ENCODE measurements at regions not wholly inside any gene's neighbourhood (a gene's known extent, or its start where the extent isn't known, plus 50 kb on each side); places are given as distances from the start of the nearest gene placed in this dataset.

- no peak overlapping the region for H3K9ac ChIP-seq (ENCODE audit: low read depth in 1 of 2, low read length in 2 of 2)
- H3K9me3 ChIP-seq (ENCODE audit: control insufficient read depth in 4 of 4, low read length in 3 of 4), result no peaks in the 10 kb centered on the region
- no peak overlapping the region for H3K4me3 ChIP-seq (ENCODE audit: low read depth in 1 of 3, low read length in 3 of 3)
- WGBS, result 65% methylated on average over 3 of the region's 3 CpGs
- no peak for DNase-seq (ENCODE audit: low spot score)
- H3K27me3 ChIP-seq (ENCODE audit: control insufficient read depth in 4 of 4, insufficient read depth in 4 of 4, low read length in 3 of 4), result peaks cover 0 to 2% (median 0%) of the 10 kb centered on the region in 4 donors
- H3K27ac ChIP-seq (ENCODE audit: low read depth in 1 of 2, low read length in 2 of 2), result no peak overlapping the region
- no peak for TF ChIP-seq CTCF (IDR thresholded peaks at IDR 0.05; ENCODE audit: low read depth, low read length, missing input control)
- no peak for TF ChIP-seq RAD21 (IDR thresholded peaks at IDR 0.05)
- TF ChIP-seq FOXA1 (IDR thresholded peaks at IDR 0.05), result no peak
- no peak for TF ChIP-seq YY1 (IDR thresholded peaks at IDR 0.05)
- no peak for TF ChIP-seq ATF3 (IDR thresholded peaks at IDR 0.05)
- TF ChIP-seq HNF4G (IDR thresholded peaks at IDR 0.05), result no peak
- no peaks in the 10 kb centered on the region for H3K4me1 ChIP-seq (ENCODE audit: control insufficient read depth in 4 of 4, insufficient read depth in 4 of 4, low read length in 3 of 4)
- H3K36me3 ChIP-seq (ENCODE audit: control insufficient read depth in 4 of 4, insufficient read depth in 3 of 4, low read depth in 1 of 4, low read length in 3 of 4), result no peaks in the 10 kb centered on the region
Measured at GRCh38 chr1:188164459-188164858, 1335.7 kb downstream of the PLA2G4A start.

GRCh38 chr1:188166654-188167053, 1337.9 kb downstream of the PLA2G4A start:
- TF ChIP-seq HNF4G (IDR thresholded peaks at IDR 0.05) (no peak), YY1 (IDR thresholded peaks at IDR 0.05) (no peak), CTCF (IDR thresholded peaks at IDR 0.05; ENCODE audit: low read depth, low read length, missing input control) (no peak), ATF3 (IDR thresholded peaks at IDR 0.05) (no peak), SP1 (IDR thresholded peaks at IDR 0.05) (no peak), RAD21 (IDR thresholded peaks at IDR 0.05) (no peak)
- no peaks in the 10 kb centered on the region for H3K9me3 ChIP-seq (ENCODE audit: control insufficient read depth in 4 of 4, low read length in 3 of 4)
- no peak overlapping the region for H3K4me3 ChIP-seq (ENCODE audit: low read depth in 1 of 3, low read length in 3 of 3)
- H3K27me3 ChIP-seq (ENCODE audit: control insufficient read depth in 4 of 4, insufficient read depth in 4 of 4, low read length in 3 of 4), result peaks cover 0 to 2% (median 0%) of the 10 kb centered on the region in 4 donors
- no peak overlapping the region for H3K27ac ChIP-seq (ENCODE audit: low read depth in 1 of 2, low read length in 2 of 2)
- no peak for DNase-seq (ENCODE audit: low spot score)
- H3K4me1 ChIP-seq (ENCODE audit: control insufficient read depth in 4 of 4, insufficient read depth in 4 of 4, low read length in 3 of 4), result no peaks in the 10 kb centered on the region
- H3K36me3 ChIP-seq (ENCODE audit: control insufficient read depth in 4 of 4, insufficient read depth in 3 of 4, low read depth in 1 of 4, low read length in 3 of 4), result no peaks in the 10 kb centered on the region
- WGBS, result 67% methylated on average over 1 of the region's 1 CpG
- H3K9ac ChIP-seq (ENCODE audit: low read depth in 1 of 2, low read length in 2 of 2), result no peak overlapping the region

GRCh38 chr1:188169971-188170370, 1341.2 kb downstream of the PLA2G4A start:
- Histone ChIP-seq H3K27ac (ENCODE audit: low read depth in 1 of 2, low read length in 2 of 2) (no peak overlapping the region), H3K27me3 (ENCODE audit: control insufficient read depth in 4 of 4, insufficient read depth in 4 of 4, low read length in 3 of 4) (no peaks in the 10 kb centered on the region), H3K36me3 (ENCODE audit: control insufficient read depth in 4 of 4, insufficient read depth in 3 of 4, low read depth in 1 of 4, low read length in 3 of 4) (no peaks in the 10 kb centered on the region), H3K4me3 (ENCODE audit: low read depth in 1 of 3, low read length in 3 of 3) (no peak overlapping the region), H3K9ac (ENCODE audit: low read depth in 1 of 2, low read length in 2 of 2) (no peak overlapping the region), H3K4me1 (ENCODE audit: control insufficient read depth in 4 of 4, insufficient read depth in 4 of 4, low read length in 3 of 4) (no peaks in the 10 kb centered on the region), H3K9me3 (ENCODE audit: control insufficient read depth in 4 of 4, low read length in 3 of 4) (no peaks in the 10 kb centered on the region)
- no peak for DNase-seq (ENCODE audit: low spot score)
- 44% methylated on average over 1 of the region's 1 CpG for WGBS
- TF ChIP-seq GABPA (IDR thresholded peaks at IDR 0.05 in 1 of 2, conservative IDR thresholded peaks at IDR 0.05 in 1 of 2), result no peak
- no peak for TF ChIP-seq ATF3 (IDR thresholded peaks at IDR 0.05)
- TF ChIP-seq HNF4A (conservative IDR thresholded peaks at IDR 0.05), result no peak
- TF ChIP-seq YY1 (IDR thresholded peaks at IDR 0.05), result no peak
- TF ChIP-seq ZBTB33 (IDR thresholded peaks at IDR 0.05), result no peak
- no peak for TF ChIP-seq MAX (IDR thresholded peaks at IDR 0.05)
- no peak for TF ChIP-seq HNF4G (IDR thresholded peaks at IDR 0.05)
- no peak for TF ChIP-seq FOXA1 (IDR thresholded peaks at IDR 0.05)
- no peak for TF ChIP-seq REST (IDR thresholded peaks at IDR 0.05)
- TF ChIP-seq SP1 (IDR thresholded peaks at IDR 0.05), result no peak
- TF ChIP-seq FOXA2 (IDR thresholded peaks at IDR 0.05), result no peak
- TF ChIP-seq JUND (IDR thresholded peaks at IDR 0.05), result no peak
- TF ChIP-seq RAD21 (IDR thresholded peaks at IDR 0.05), result no peak
- TF ChIP-seq RXRA (IDR thresholded peaks at IDR 0.05), result no peak
- TF ChIP-seq TAF1 (conservative IDR thresholded peaks at IDR 0.05), result no peak

All from liver (tissue), 8 donors.